Ishikawa (cell line): ENCODE measurements at regions not wholly inside any gene's neighbourhood (a gene's known extent, or its start where the extent isn't known, plus 50 kb on each side); places are given as distances from the start of the nearest gene placed in this dataset.

Experiments used
- CEBPB ChIP-seq: IDR thresholded peaks from 2 replicates; pipeline ENCODE4 v1.6.1; 2012
- CREB1 ChIP-seq: IDR thresholded peaks from 2 replicates; pipeline ENCODE4 v1.6.1; 2012; ENCODE audit warnings: low read depth
- EGR1 ChIP-seq: IDR thresholded peaks from 2 replicates; pipeline ENCODE4 v1.6.1; 2012
- EP300 ChIP-seq: IDR thresholded peaks from 2 replicates; pipeline ENCODE4 v1.6.1; 2012; ENCODE audit warnings: borderline replicate concordance
- FOXM1 ChIP-seq: IDR thresholded peaks from 2 replicates; pipeline ENCODE4 v1.6.1; 2012; ENCODE audit warnings: low read depth, borderline replicate concordance
- MAX ChIP-seq: IDR thresholded peaks from 2 replicates; pipeline ENCODE4 v1.6.1; 2012
- NFIC ChIP-seq: IDR thresholded peaks from 2 replicates; pipeline ENCODE4 v1.6.1; 2012
- RAD21 ChIP-seq: IDR thresholded peaks from 2 replicates; pipeline ENCODE4 v1.6.1; 2012; ENCODE audit warnings: low read depth
- TAF1 ChIP-seq: IDR thresholded peaks from 2 replicates; pipeline ENCODE4 v1.6.1; 2012; ENCODE audit warnings: low read depth, mild to moderate bottlenecking
- TCF12 ChIP-seq: IDR thresholded peaks from 2 replicates; pipeline ENCODE4 v1.6.1; 2012; ENCODE audit warnings: low read depth
- TEAD4 ChIP-seq: IDR thresholded peaks from 2 replicates; pipeline ENCODE4 v1.6.1; 2012
- USF1 ChIP-seq: IDR thresholded peaks from 2 replicates; pipeline ENCODE4 v1.6.1; 2012
- YY1 ChIP-seq: IDR thresholded peaks from 2 replicates; pipeline ENCODE4 v1.6.1; 2012; ENCODE audit warnings: low read depth
- ZBTB7A ChIP-seq: IDR thresholded peaks from 2 replicates; pipeline ENCODE4 v1.6.1; 2012; ENCODE audit warnings: low read depth
- TF ChIP-seq, protein P1 (sequence below): IDR thresholded peaks from 2 replicates; pipeline ENCODE4 v1.6.1; 2012; ENCODE audit warnings: low read depth, mild to moderate bottlenecking

GRCh38 chr14:23773981-23774380, 137.8 kb downstream of the DHRS2 start:
- TF ChIP-seq TEAD4 = no peak
- TF ChIP-seq MAX = no peak
- no peak for TF ChIP-seq TAF1
- TF ChIP-seq CEBPB = no peak
- TF ChIP-seq USF1 = no peak
- TF ChIP-seq, protein P1, sequence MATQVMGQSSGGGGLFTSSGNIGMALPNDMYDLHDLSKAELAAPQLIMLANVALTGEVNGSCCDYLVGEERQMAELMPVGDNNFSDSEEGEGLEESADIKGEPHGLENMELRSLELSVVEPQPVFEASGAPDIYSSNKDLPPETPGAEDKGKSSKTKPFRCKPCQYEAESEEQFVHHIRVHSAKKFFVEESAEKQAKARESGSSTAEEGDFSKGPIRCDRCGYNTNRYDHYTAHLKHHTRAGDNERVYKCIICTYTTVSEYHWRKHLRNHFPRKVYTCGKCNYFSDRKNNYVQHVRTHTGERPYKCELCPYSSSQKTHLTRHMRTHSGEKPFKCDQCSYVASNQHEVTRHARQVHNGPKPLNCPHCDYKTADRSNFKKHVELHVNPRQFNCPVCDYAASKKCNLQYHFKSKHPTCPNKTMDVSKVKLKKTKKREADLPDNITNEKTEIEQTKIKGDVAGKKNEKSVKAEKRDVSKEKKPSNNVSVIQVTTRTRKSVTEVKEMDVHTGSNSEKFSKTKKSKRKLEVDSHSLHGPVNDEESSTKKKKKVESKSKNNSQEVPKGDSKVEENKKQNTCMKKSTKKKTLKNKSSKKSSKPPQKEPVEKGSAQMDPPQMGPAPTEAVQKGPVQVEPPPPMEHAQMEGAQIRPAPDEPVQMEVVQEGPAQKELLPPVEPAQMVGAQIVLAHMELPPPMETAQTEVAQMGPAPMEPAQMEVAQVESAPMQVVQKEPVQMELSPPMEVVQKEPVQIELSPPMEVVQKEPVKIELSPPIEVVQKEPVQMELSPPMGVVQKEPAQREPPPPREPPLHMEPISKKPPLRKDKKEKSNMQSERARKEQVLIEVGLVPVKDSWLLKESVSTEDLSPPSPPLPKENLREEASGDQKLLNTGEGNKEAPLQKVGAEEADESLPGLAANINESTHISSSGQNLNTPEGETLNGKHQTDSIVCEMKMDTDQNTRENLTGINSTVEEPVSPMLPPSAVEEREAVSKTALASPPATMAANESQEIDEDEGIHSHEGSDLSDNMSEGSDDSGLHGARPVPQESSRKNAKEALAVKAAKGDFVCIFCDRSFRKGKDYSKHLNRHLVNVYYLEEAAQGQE = no peak
- no peak for TF ChIP-seq NFIC
- TF ChIP-seq EP300 = no peak

DNA sequence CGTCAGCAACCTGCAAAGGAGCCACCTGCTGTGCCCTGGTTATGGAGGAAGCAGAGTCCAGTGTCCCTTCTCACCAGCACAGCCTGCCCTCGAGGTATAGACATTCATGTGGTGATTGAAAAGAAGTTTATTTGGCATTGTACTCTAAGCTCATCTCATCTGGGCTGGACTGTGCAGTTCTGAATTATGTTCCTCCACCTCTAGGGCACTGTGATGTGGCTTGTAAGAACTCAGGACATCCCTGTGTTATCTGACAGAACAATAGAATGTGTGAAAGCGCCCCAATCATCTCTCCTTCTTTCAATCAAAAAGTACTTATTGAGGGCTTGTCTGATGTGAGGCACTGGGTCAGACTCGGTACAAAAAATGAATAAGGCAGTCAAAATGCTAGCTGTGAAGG, 140.1 kb downstream of the DHRS2 start:
- TF ChIP-seq CREB1 (no peak), FOXM1 (no peak), YY1 (no peak), USF1 (no peak), NFIC (no peak), ZBTB7A (no peak), EP300 (no peak), TCF12 (no peak), TAF1 (no peak), CEBPB (no peak), EGR1 (no peak)
- TF ChIP-seq, protein P1 = no peak

DNA sequence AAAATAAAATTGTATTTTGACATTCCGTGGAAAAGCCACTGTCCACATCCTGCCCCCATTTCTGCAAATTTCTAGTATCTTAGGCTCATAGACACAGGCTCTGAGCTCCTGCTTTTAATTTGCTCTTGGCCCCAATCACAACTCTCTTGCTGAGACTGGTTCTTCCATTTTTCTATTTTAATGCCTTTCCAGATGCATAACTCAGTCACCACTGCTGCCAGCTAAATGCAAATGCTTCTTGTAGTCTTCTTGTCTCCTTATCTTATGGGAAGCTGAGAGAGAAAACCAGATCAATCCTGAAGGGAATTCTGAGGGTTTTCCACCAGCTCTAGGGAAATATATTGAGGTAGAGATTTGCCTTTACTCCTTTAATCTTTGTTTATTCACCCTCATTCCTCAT, 149.0 kb downstream of the DHRS2 start:
- no peak for TF ChIP-seq CREB1
- no peak for TF ChIP-seq TCF12
- TF ChIP-seq FOXM1 = no peak
- TF ChIP-seq USF1 = no peak
- no peak for TF ChIP-seq ZBTB7A
- no peak for TF ChIP-seq MAX
- no peak for TF ChIP-seq YY1
- no peak for TF ChIP-seq TAF1
- TF ChIP-seq RAD21 = no peak
- no peak for TF ChIP-seq TEAD4
- TF ChIP-seq, protein P1 = no peak
- TF ChIP-seq EGR1 = no peak
- no peak for TF ChIP-seq CEBPB
- no peak for TF ChIP-seq EP300

- TF ChIP-seq MAX (no peak), FOXM1 (no peak), EP300 (no peak), ZBTB7A (no peak), YY1 (no peak), NFIC (no peak), EGR1 (no peak), TEAD4 (no peak), CREB1 (no peak), RAD21 (no peak), TAF1 (no peak), TCF12 (no peak), CEBPB (no peak), USF1 (no peak)
- TF ChIP-seq, protein P1 = no peak
Observed at GRCh38 chr14:23787436-23787835, 151.3 kb downstream of the DHRS2 start.
